ENCODE measurements at regions not wholly inside any gene's neighbourhood (a gene's known extent, or its start where the extent isn't known, plus 50 kb on each side); places are given as distances from the start of the nearest gene placed in this dataset.

GRCh38 chr9:106146886-106147285 is 452.5 kb downstream of the TMEM38B start:
- no peaks in the 10 kb centered on the region for H3K27me3 ChIP-seq (replicated peaks; ENCODE audit: insufficient read depth)
- H3K9me3 ChIP-seq: no peaks in the 10 kb centered on the region
- DNase-seq (ENCODE audit: low spot score): no peak

GRCh38 chr9:106149956-106150355 is 455.6 kb downstream of the TMEM38B start:
- no peak overlapping the region for H3K4me3 ChIP-seq
- H3K9me3 ChIP-seq: no peaks in the 10 kb centered on the region
- no peak overlapping the region for H3K27ac ChIP-seq
- ATAC-seq (ENCODE audit: insufficient number of reproducible peaks, low FRiP score, low read depth): no peak
- DNase-seq (ENCODE audit: low spot score): no peak
- H3K4me1 ChIP-seq (ENCODE audit: control insufficient read depth in 1 of 2, low read depth in 2 of 2): no peaks in the 10 kb centered on the region
- TF ChIP-seq, protein P1, sequence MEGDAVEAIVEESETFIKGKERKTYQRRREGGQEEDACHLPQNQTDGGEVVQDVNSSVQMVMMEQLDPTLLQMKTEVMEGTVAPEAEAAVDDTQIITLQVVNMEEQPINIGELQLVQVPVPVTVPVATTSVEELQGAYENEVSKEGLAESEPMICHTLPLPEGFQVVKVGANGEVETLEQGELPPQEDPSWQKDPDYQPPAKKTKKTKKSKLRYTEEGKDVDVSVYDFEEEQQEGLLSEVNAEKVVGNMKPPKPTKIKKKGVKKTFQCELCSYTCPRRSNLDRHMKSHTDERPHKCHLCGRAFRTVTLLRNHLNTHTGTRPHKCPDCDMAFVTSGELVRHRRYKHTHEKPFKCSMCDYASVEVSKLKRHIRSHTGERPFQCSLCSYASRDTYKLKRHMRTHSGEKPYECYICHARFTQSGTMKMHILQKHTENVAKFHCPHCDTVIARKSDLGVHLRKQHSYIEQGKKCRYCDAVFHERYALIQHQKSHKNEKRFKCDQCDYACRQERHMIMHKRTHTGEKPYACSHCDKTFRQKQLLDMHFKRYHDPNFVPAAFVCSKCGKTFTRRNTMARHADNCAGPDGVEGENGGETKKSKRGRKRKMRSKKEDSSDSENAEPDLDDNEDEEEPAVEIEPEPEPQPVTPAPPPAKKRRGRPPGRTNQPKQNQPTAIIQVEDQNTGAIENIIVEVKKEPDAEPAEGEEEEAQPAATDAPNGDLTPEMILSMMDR (IDR thresholded peaks at IDR 0.05): no peak
- no peaks in the 10 kb centered on the region for H3K27me3 ChIP-seq (replicated peaks; ENCODE audit: insufficient read depth)
- H3K36me3 ChIP-seq: no peaks in the 10 kb centered on the region

More at GRCh38 chr9:106146886-106147285, 452.5 kb downstream of the TMEM38B start:
- no peak for ATAC-seq (ENCODE audit: insufficient number of reproducible peaks, low FRiP score, low read depth)
- no peaks in the 10 kb centered on the region for H3K36me3 ChIP-seq
- TF ChIP-seq, protein P1 (IDR thresholded peaks at IDR 0.05): no peak
- no peak overlapping the region for H3K4me3 ChIP-seq
- no peaks in the 10 kb centered on the region for H3K4me1 ChIP-seq (ENCODE audit: control insufficient read depth in 1 of 2, low read depth in 2 of 2)
- H3K27ac ChIP-seq: no peak overlapping the region

DNA sequence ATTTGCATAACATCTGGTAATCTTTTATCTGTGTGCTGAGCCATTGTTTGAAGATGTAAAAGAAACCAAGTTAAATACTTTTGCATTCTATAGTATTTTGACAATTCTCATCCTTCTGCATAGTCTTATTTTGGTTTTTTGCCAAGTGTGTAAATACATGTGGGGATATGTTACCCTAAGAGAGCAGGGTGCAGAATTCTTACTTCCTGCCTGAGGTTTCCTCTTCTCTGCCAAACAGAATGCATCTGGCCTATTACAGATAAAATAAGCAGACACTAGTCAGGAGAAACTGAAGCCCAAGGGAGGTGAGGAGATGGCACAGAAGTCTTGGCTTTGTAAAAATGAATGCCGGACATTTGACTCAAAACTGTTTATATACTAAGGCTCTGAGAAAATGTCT is 462.1 kb downstream of the TMEM38B start:
- DNase-seq (ENCODE audit: low spot score) (no peak), ATAC-seq (ENCODE audit: insufficient number of reproducible peaks, low FRiP score, low read depth) (no peak)
- no peaks in the 10 kb centered on the region for H3K4me1 ChIP-seq (ENCODE audit: control insufficient read depth in 1 of 2, low read depth in 2 of 2)
- H3K27ac ChIP-seq: no peak overlapping the region
- H3K36me3 ChIP-seq: no peaks in the 10 kb centered on the region
- H3K9me3 ChIP-seq: no peaks in the 10 kb centered on the region
- H3K4me3 ChIP-seq: no peak overlapping the region
- H3K27me3 ChIP-seq (replicated peaks; ENCODE audit: insufficient read depth): no peaks in the 10 kb centered on the region
- TF ChIP-seq, protein P1 (IDR thresholded peaks at IDR 0.05): no peak

DNA sequence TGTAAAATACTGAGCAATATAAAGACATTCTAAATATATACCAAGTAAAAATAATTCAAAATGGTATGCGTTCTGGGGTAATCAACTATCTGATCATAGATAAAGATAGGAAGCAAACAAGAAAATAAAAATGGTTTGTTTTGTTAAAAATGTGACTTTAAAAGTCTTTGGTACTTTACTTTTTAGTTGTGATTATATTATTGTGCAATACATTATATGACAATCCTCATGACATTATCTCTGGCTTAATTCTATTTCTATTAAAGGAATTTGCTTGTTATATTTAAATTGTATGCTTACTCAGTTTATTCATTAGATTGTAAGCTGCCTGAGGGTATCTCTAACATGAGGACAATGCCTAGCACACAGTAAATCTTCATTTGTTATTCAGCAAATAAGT is 477.9 kb downstream of the TMEM38B start:
- Histone ChIP-seq H3K36me3 (no peaks in the 10 kb centered on the region), H3K4me3 (no peak overlapping the region), H3K27me3 (replicated peaks; ENCODE audit: insufficient read depth) (no peaks in the 10 kb centered on the region), H3K27ac (no peak overlapping the region), H3K9me3 (no peaks in the 10 kb centered on the region), H3K4me1 (ENCODE audit: control insufficient read depth in 1 of 2, low read depth in 2 of 2) (no peaks in the 10 kb centered on the region)
- DNase-seq (ENCODE audit: low spot score): no peak
- ATAC-seq (ENCODE audit: insufficient number of reproducible peaks, low FRiP score, low read depth): no peak
- TF ChIP-seq, protein P1 (IDR thresholded peaks at IDR 0.05): no peak

DNA sequence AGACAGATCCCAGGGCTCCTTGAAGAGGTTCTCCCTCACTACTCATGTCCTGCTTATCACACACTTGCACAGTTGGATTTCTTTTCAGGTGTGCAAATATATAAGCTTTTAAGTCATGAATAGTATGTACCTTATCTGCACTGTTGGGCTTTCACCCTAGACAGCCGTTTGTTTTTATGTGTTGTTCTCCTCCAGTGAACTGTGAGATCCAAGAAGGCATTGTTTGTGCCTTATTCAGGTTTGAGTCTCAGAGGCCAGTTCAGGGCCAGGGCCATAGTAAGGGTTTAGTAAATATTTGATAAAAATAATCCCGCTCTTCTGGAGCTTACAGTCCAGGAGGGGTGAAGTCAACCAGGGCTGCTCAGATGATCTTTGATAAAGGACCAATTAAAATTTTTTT is 480.0 kb downstream of the TMEM38B start:
- no peaks in the 10 kb centered on the region for H3K9me3 ChIP-seq
- no peak overlapping the region for H3K4me3 ChIP-seq
- DNase-seq (ENCODE audit: low spot score) (no peak), ATAC-seq (ENCODE audit: insufficient number of reproducible peaks, low FRiP score, low read depth) (no peak)
- H3K36me3 ChIP-seq: no peaks in the 10 kb centered on the region
- no peak overlapping the region for H3K27ac ChIP-seq
- H3K4me1 ChIP-seq (ENCODE audit: control insufficient read depth in 1 of 2, low read depth in 2 of 2): no peaks in the 10 kb centered on the region
- TF ChIP-seq, protein P1 (IDR thresholded peaks at IDR 0.05): no peak
- no peaks in the 10 kb centered on the region for H3K27me3 ChIP-seq (replicated peaks; ENCODE audit: insufficient read depth)
